Mesendoderm (in vitro differentiated cells): ENCODE measurements at regions not wholly inside any gene's neighbourhood (a gene's known extent, or its start where the extent isn't known, plus 50 kb on each side); places are given as distances from the start of the nearest gene placed in this dataset.
A peak's percentile ranks its signal among the peaks of the same experiment; 100 is the strongest.

Source experiments
- DNase-seq: peaks from one replicate; pipeline ENCODE4 v3.0.0; 2013
- H2AK5ac ChIP-seq: 2 replicates; pipeline ENCODE4 v1.6.1; 2013; ENCODE audit warnings: low read length, inconsistent platforms
- H2BK120ac ChIP-seq: 2 replicates; pipeline ENCODE4 v1.6.1; 2013; ENCODE audit warnings: low read depth, mild to moderate bottlenecking, low read length, moderate library complexity, mixed read lengths
- H2BK15ac ChIP-seq: replicated peaks from 2 replicates; pipeline ENCODE4 v1.6.1; 2013; ENCODE audit warnings: low read depth, mild to moderate bottlenecking, moderate library complexity
- H2BK5ac ChIP-seq: 2 replicates; pipeline ENCODE4 v1.6.1; 2013; ENCODE audit warnings: low read length, inconsistent platforms
- H3K18ac ChIP-seq: 2 replicates; pipeline ENCODE4 v1.6.1; 2013; ENCODE audit warnings: mild to moderate bottlenecking, low read length, mixed read lengths
- H3K23ac ChIP-seq: one replicate; pipeline ENCODE4 v1.6.1; 2013; ENCODE audit warnings: low read length
- H3K27ac ChIP-seq: 2 replicates; pipeline ENCODE4 v1.5.1; 2013; ENCODE audit warnings: low read depth, mild to moderate bottlenecking, inconsistent platforms, low read length, moderate library complexity
- H3K27me3 ChIP-seq: 2 replicates; pipeline ENCODE4 v1.6.1; 2013; ENCODE audit warnings: low read length, control low read depth, mild to moderate bottlenecking, inconsistent platforms; ENCODE audit not compliant: insufficient read depth, poor library complexity
- H3K36me3 ChIP-seq: 2 replicates; pipeline ENCODE4 v1.6.1; 2013; ENCODE audit warnings: low read length, inconsistent platforms; ENCODE audit not compliant: control insufficient read depth, insufficient read depth
- H3K4ac ChIP-seq: one replicate; pipeline ENCODE4 v1.6.1; 2013; ENCODE audit warnings: low read depth, mild to moderate bottlenecking, low read length, moderate library complexity
- H3K4me1 ChIP-seq: 2 replicates; pipeline ENCODE4 v1.6.1; 2013; ENCODE audit warnings: low read depth, low read length, inconsistent platforms; ENCODE audit not compliant: control insufficient read depth
- H3K4me2 ChIP-seq: 2 replicates; pipeline ENCODE4 v1.6.1; 2013; ENCODE audit warnings: low read length
- H3K4me3 ChIP-seq: 2 replicates; pipeline ENCODE4 v1.5.1; 2013; ENCODE audit warnings: mild to moderate bottlenecking, low read length
- H3K56ac ChIP-seq: one replicate; pipeline ENCODE4 v1.6.1; 2013; ENCODE audit warnings: low read length
- H3K79me1 ChIP-seq: 2 replicates; pipeline ENCODE4 v1.6.1; 2013; ENCODE audit warnings: low read length, inconsistent platforms
- H3K79me2 ChIP-seq: 2 replicates; pipeline ENCODE4 v1.6.1; 2013; ENCODE audit warnings: mild to moderate bottlenecking, low read length; ENCODE audit not compliant: control insufficient read depth, insufficient read depth
- H3K9ac ChIP-seq: 2 replicates; pipeline ENCODE4 v1.6.1; 2013; ENCODE audit warnings: low read length, inconsistent platforms
- H4K5ac ChIP-seq: one replicate; pipeline ENCODE4 v1.6.1; 2013; ENCODE audit warnings: low read length
- H4K8ac ChIP-seq: one replicate; pipeline ENCODE4 v1.6.1; 2013; ENCODE audit warnings: low read depth, mild to moderate bottlenecking, control low read depth, low read length, moderate library complexity
- WGBS: extraction: QIAGEN DNeasy Blood & Tissue Kit; methylation state at CpG from one replicate; pipeline ENCODE4 v1.1.7; 2013; ENCODE audit warnings: low lambda C conversion rate, missing lambda C conversion rate; ENCODE audit not compliant: insufficient coverage; ENCODE audit errors: extremely low coverage; 5-methylcytosine and 5-hydroxymethylcytosine counted together

DNA sequence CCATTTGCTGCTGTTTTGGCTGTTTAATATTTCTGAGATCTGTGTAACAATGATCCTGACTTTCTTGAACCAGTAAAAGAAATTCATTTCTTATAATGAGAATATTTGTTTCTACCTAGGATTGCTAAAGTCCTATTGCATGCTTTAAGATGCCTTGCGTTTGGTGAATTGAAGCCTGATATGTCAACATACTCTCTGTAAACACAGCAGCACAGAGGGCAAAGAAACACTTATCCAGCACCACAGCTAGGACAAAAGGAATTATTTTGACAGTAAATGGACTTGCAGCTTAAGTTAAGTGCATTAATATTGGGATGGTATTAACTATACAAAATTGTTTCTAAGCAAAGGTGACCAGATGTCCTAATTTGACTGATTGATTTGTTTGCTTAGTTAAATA is 2031.2 kb upstream of the CDH6 start:
- Histone ChIP-seq H3K27me3 (no peaks in the 10 kb centered on the region), H2AK5ac (no peak overlapping the region), H2BK5ac (no peak overlapping the region), H3K9ac (no peak overlapping the region), H4K8ac (no peak overlapping the region), H3K4me3 (no peak overlapping the region), H2BK15ac (no peak overlapping the region), H3K4me2 (no peak overlapping the region), H2BK120ac (no peak overlapping the region), H3K4ac (no peak overlapping the region), H3K56ac (no peak overlapping the region), H4K5ac (no peak overlapping the region), H3K27ac (no peak overlapping the region), H3K18ac (no peak overlapping the region), H3K79me1 (no peaks in the 10 kb centered on the region), H3K4me1 (no peaks in the 10 kb centered on the region), H3K79me2 (no peaks in the 10 kb centered on the region), H3K36me3 (no peaks in the 10 kb centered on the region), H3K23ac (no peak overlapping the region)
- no CpG with 5 or more reads among the region's 1 CpG for WGBS
- DNase-seq: no peak

DNA sequence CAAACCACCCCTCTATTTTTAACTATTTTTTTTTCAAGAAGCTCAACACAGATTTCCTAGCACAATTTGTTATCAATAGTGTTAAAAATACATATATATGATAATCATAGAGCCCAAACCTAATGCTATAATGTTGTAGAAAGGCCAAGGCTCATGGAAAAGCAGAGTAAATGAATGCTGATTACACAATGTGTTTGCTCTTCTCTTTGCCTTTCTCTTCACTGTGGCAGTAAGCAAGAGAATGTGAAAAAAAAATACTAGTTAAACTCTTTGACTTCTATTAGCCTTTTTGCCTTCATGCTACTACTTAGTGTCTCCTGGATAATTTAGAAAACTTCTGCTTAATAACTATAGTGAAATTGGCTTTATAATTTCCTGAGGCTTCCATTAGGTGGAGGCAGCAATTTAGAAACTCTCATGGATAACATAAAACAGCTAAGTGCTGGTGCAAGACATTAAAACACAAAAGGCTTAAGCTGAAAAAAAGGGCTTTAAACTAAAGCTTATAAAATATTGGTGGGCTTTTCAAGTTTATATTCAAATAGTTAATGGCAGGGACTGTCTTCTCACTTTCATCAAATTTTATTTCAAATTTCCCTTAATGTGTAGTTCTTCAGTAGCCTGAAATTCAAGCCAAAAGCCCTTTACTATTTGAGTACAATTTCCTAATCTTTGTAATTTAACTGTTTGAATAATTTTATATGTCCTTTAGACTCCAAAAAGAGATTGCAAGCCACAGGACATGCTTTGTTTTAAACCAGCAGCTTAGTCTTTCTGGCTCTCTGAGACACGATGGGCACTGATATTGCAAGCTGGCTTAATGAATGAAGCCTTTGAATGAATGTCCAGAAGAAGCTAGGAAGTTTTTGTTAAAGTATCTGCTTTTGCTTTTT is 2031.8 kb upstream of the CDH6 start:
- H3K9ac ChIP-seq: no peak overlapping the region
- H3K4ac ChIP-seq: no peak overlapping the region
- no peaks in the 10 kb centered on the region for H3K79me1 ChIP-seq
- no peak overlapping the region for H3K27ac ChIP-seq
- H2BK120ac ChIP-seq: no peak overlapping the region
- no peak overlapping the region for H3K23ac ChIP-seq
- DNase-seq: no peak
- no peak overlapping the region for H3K4me2 ChIP-seq
- H3K18ac ChIP-seq: no peak overlapping the region
- no peak overlapping the region for H2BK5ac ChIP-seq
- no peaks in the 10 kb centered on the region for H3K27me3 ChIP-seq
- no peak overlapping the region for H2AK5ac ChIP-seq
- H3K36me3 ChIP-seq: no peaks in the 10 kb centered on the region
- H3K79me2 ChIP-seq: no peaks in the 10 kb centered on the region
- no peak overlapping the region for H3K56ac ChIP-seq
- no CpG with 5 or more reads among the region's 1 CpG for WGBS
- H4K8ac ChIP-seq: no peak overlapping the region
- no peak overlapping the region for H4K5ac ChIP-seq
- no peak overlapping the region for H3K4me3 ChIP-seq
- H2BK15ac ChIP-seq: no peak overlapping the region
- no peaks in the 10 kb centered on the region for H3K4me1 ChIP-seq

DNA sequence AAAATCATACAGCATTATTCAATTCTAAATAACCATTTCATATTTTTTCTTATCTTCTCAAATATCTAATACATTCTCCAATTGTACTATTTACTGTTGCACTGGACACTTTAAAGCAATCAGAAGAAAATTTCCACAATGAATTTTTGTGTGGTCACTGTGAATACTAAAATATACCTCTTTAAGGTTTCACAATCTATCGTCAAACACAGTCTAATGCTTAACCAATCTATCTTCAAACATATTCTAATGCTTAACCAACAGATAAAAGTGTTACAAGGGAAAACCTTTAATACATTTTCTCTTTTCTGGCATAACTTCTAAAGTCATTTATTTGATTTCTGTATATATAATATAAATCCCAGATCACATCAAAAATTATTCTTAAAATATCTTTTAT is 2035.5 kb upstream of the CDH6 start:
- no peaks in the 10 kb centered on the region for H3K27me3 ChIP-seq
- H3K4me1 ChIP-seq: no peaks in the 10 kb centered on the region
- no peak overlapping the region for H3K18ac ChIP-seq
- no peak overlapping the region for H3K9ac ChIP-seq
- no peaks in the 10 kb centered on the region for H3K79me2 ChIP-seq
- H3K23ac ChIP-seq: no peak overlapping the region
- no peaks in the 10 kb centered on the region for H3K79me1 ChIP-seq
- no peak overlapping the region for H3K4me2 ChIP-seq
- H2BK5ac ChIP-seq: no peak overlapping the region
- H3K4ac ChIP-seq: no peak overlapping the region
- H2BK120ac ChIP-seq: no peak overlapping the region
- no peak overlapping the region for H2AK5ac ChIP-seq
- no peaks in the 10 kb centered on the region for H3K36me3 ChIP-seq
- no peak overlapping the region for H3K27ac ChIP-seq
- H4K8ac ChIP-seq: no peak overlapping the region
- no CpG with 5 or more reads among the region's 1 CpG for WGBS
- no peak overlapping the region for H3K4me3 ChIP-seq
- no peak for DNase-seq
- H3K56ac ChIP-seq: no peak overlapping the region
- no peak overlapping the region for H2BK15ac ChIP-seq
- H4K5ac ChIP-seq: no peak overlapping the region

DNA sequence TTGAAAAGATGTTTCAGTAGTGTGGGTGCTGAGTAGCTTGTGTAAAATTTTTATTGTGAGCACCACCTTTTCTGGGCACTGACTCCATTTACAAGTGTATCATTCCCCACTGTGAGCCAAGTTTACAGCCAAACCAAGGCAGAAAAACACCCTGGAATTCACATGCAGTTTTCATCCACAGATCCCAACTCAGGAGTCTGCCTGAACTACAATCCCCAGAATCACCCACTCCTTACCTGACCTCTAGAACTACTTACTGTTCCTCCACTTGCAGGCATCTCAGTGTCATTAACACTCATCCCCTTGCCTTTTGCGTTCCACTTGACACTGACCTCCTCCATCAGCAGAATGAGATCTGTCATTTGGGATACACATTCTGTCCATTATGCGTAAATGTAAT is 2042.6 kb upstream of the CDH6 start:
- H3K4ac ChIP-seq: no peak overlapping the region
- no peak overlapping the region for H3K4me3 ChIP-seq
- H3K27me3 ChIP-seq: no peaks in the 10 kb centered on the region
- H3K23ac ChIP-seq: no peak overlapping the region
- no peak overlapping the region for H3K9ac ChIP-seq
- no peak overlapping the region for H2BK120ac ChIP-seq
- peak; percentile 69 for DNase-seq
- H3K79me2 ChIP-seq: no peaks in the 10 kb centered on the region
- no peak overlapping the region for H2AK5ac ChIP-seq
- no peak overlapping the region for H4K8ac ChIP-seq
- no peak overlapping the region for H3K18ac ChIP-seq
- no peak overlapping the region for H4K5ac ChIP-seq
- no peak overlapping the region for H3K56ac ChIP-seq
- H3K4me2 ChIP-seq: no peak overlapping the region
- WGBS: no CpG with 5 or more reads among the region's 2 CpGs
- H3K27ac ChIP-seq: no peak overlapping the region
- H3K79me1 ChIP-seq: no peaks in the 10 kb centered on the region
- no peaks in the 10 kb centered on the region for H3K36me3 ChIP-seq
- H2BK5ac ChIP-seq: no peak overlapping the region
- no peak overlapping the region for H2BK15ac ChIP-seq
- no peaks in the 10 kb centered on the region for H3K4me1 ChIP-seq

DNA sequence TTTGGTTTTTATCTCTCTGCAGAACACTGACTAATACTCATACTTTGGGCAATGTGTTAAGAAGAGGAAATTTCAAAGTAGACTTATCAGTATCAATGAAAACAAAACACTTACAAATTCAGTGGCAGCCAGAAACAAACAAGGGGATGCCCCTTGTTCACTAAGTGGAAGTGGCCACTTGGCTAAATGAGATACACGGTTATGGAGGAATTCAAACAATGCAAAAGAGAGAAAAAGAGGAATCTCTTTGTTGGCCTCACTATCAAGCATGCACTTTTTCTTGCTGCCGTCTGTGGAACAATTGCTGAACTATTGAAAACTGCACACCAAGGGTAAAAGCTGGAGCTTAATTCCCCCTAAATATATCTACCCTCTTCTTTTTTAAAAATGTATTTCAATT is 2044.9 kb upstream of the CDH6 start:
- peak; percentile 55 for DNase-seq
- Histone ChIP-seq H3K4me1 (no peaks in the 10 kb centered on the region), H2AK5ac (no peak overlapping the region), H3K9ac (no peak overlapping the region), H3K79me1 (no peaks in the 10 kb centered on the region), H3K18ac (no peak overlapping the region), H3K23ac (no peak overlapping the region), H2BK120ac (no peak overlapping the region), H3K27me3 (no peaks in the 10 kb centered on the region), H3K4ac (no peak overlapping the region), H2BK5ac (no peak overlapping the region), H3K36me3 (no peaks in the 10 kb centered on the region), H4K5ac (no peak overlapping the region), H4K8ac (no peak overlapping the region), H2BK15ac (no peak overlapping the region), H3K4me3 (no peak overlapping the region), H3K4me2 (no peak overlapping the region), H3K79me2 (no peaks in the 10 kb centered on the region), H3K27ac (no peak overlapping the region), H3K56ac (no peak overlapping the region)
- no CpG with 5 or more reads among the region's 2 CpGs for WGBS

DNA sequence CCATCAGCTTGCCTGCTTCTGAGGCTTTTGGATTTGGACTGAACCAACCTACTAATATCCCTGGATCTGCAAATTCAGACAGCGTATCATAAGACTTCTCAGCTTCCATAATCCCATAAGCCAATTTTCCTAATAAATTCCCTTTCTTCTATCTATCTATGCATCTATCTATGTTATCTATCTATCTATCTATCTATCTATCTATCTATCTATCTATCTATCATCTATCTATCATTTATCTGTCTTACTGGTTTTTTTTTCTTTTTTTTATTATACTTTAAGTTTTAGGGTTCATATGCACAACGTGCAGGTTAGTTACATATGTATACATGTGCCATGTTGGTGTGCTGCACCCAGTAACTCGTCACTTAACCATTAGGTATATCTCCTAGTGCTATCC is 2045.4 kb upstream of the CDH6 start:
- no peaks in the 10 kb centered on the region for H3K27me3 ChIP-seq
- no peak overlapping the region for H3K23ac ChIP-seq
- H3K4me1 ChIP-seq: no peaks in the 10 kb centered on the region
- no peak overlapping the region for H3K56ac ChIP-seq
- no peak overlapping the region for H3K9ac ChIP-seq
- H4K5ac ChIP-seq: no peak overlapping the region
- H3K79me1 ChIP-seq: no peaks in the 10 kb centered on the region
- H3K27ac ChIP-seq: no peak overlapping the region
- no peak for DNase-seq
- H2BK15ac ChIP-seq: no peak overlapping the region
- no peak overlapping the region for H4K8ac ChIP-seq
- H3K4me2 ChIP-seq: no peak overlapping the region
- no CpG with 5 or more reads among the region's 3 CpGs for WGBS
- H2AK5ac ChIP-seq: no peak overlapping the region
- no peak overlapping the region for H2BK120ac ChIP-seq
- no peak overlapping the region for H3K4ac ChIP-seq
- no peak overlapping the region for H2BK5ac ChIP-seq
- H3K79me2 ChIP-seq: no peaks in the 10 kb centered on the region
- no peaks in the 10 kb centered on the region for H3K36me3 ChIP-seq
- H3K4me3 ChIP-seq: no peak overlapping the region
- H3K18ac ChIP-seq: peak overlapping the region; percentile 68
